ENCODE measurements at regions not wholly inside any gene's neighbourhood (a gene's known extent, or its start where the extent isn't known, plus 50 kb on each side); places are given as distances from the start of the nearest gene placed in this dataset.

- Histone ChIP-seq H2AFZ (ENCODE audit: low read depth) (no peak overlapping the region), H4K20me1 (ENCODE audit: insufficient read depth) (no peaks in the 10 kb centered on the region), H3K9me2 (no peaks in the 10 kb centered on the region), H3K27ac (ENCODE audit: low read depth in 2 of 2, low read length in 1 of 2) (no peak overlapping the region), H3K4me1 (ENCODE audit: control insufficient read depth in 1 of 2, insufficient read depth in 2 of 2, low read depth in 1 of 2, low read length in 1 of 2) (no peaks in the 10 kb centered on the region), H3K27me3 (ENCODE audit: insufficient read depth) (no peaks in the 10 kb centered on the region), H3K4me3 (ENCODE audit: low read depth in 2 of 2, low read length in 1 of 2) (no peak overlapping the region), H3K79me2 (ENCODE audit: insufficient read depth) (no peaks in the 10 kb centered on the region), H3K9ac (no peak overlapping the region), H3K36me3 (replicated peaks in 1 of 2; ENCODE audit: control insufficient read depth in 1 of 2, insufficient read depth in 2 of 2, low read length in 1 of 2) (no peaks in the 10 kb centered on the region), H3K4me2 (no peak overlapping the region), H3F3A (replicated peaks; ENCODE audit: insufficient read depth) (no peaks in the 10 kb centered on the region), H3K9me3 (no peaks in the 10 kb centered on the region)
- no peak for TF ChIP-seq USF2 (IDR thresholded peaks at IDR 0.05; ENCODE audit: borderline replicate concordance, low read depth, low read length)
- no peak for TF ChIP-seq SIN3A (IDR thresholded peaks at IDR 0.05; ENCODE audit: borderline replicate concordance, low read depth, low read length)
- no peak for TF ChIP-seq NRF1 (IDR thresholded peaks at IDR 0.05; ENCODE audit: low read depth, low read length)
- TF ChIP-seq JUND (IDR thresholded peaks at IDR 0.05), result no peak
- TF ChIP-seq NFIC (IDR thresholded peaks at IDR 0.05; ENCODE audit: borderline replicate concordance), result no peak
- no peak for TF ChIP-seq MAX (IDR thresholded peaks at IDR 0.05; ENCODE audit: low read depth)
- TF ChIP-seq TEAD4 (IDR thresholded peaks at IDR 0.05; ENCODE audit: borderline replicate concordance, insufficient read depth), result no peak
- TF ChIP-seq REST (IDR thresholded peaks at IDR 0.05; ENCODE audit: low read depth, low read length), result no peak
- TF ChIP-seq GABPA (IDR thresholded peaks at IDR 0.05; ENCODE audit: low read depth), result no peak
- no peak for TF ChIP-seq RCOR1 (IDR thresholded peaks at IDR 0.05; ENCODE audit: low read length)
- no peak for TF ChIP-seq USF1 (IDR thresholded peaks at IDR 0.05; ENCODE audit: borderline replicate concordance, low read depth)
- TF ChIP-seq SMC3 (IDR thresholded peaks at IDR 0.05; ENCODE audit: low read depth, low read length), result no peak
- no peak for TF ChIP-seq IRF3 (IDR thresholded peaks at IDR 0.05; ENCODE audit: low read depth, low read length)
- no peak for TF ChIP-seq PBX3 (IDR thresholded peaks at IDR 0.05)
- no peak for TF ChIP-seq FOSL2 (IDR thresholded peaks at IDR 0.05; ENCODE audit: borderline replicate concordance, low read depth)
- no peak for TF ChIP-seq MXI1 (IDR thresholded peaks at IDR 0.05; ENCODE audit: low read depth, low read length)
- no peak for TF ChIP-seq FOXM1 (IDR thresholded peaks at IDR 0.05; ENCODE audit: low read depth)
- 51% methylated on average over 3 of the region's 3 CpGs for WGBS (ENCODE audit: low lambda C conversion rate)
- no peak for DNase-seq
- CTCF ChIA-PET, result interaction anchor here (1.2 to 1.5 kb wide), 2 partner anchors 269 to 311 kb away, joined by 3 to 9 read pairs; no protein-coding TSS in a partner anchor
- POLR2A ChIA-PET, result no interaction called here
These were observed 125.4 kb upstream of the ANKH start for GRCh38 chr5:14996997-14997396.

All from SK-N-SH (cell line).